Mucosa of gallbladder (tissue), 1 donor: ENCODE measurements at regions not wholly inside any gene's neighbourhood (a gene's known extent, or its start where the extent isn't known, plus 50 kb on each side); places are given as distances from the start of the nearest gene placed in this dataset.
A peak's percentile ranks its signal among the peaks of the same experiment; 100 is the strongest.

Experiments
- DNase-seq: peaks from one replicate; pipeline ENCODE4 v3.0.0-alpha.2; 2020; ENCODE audit warnings: low spot score
- donor health status: DM: no; HTN: no; CAD: no.

DNA sequence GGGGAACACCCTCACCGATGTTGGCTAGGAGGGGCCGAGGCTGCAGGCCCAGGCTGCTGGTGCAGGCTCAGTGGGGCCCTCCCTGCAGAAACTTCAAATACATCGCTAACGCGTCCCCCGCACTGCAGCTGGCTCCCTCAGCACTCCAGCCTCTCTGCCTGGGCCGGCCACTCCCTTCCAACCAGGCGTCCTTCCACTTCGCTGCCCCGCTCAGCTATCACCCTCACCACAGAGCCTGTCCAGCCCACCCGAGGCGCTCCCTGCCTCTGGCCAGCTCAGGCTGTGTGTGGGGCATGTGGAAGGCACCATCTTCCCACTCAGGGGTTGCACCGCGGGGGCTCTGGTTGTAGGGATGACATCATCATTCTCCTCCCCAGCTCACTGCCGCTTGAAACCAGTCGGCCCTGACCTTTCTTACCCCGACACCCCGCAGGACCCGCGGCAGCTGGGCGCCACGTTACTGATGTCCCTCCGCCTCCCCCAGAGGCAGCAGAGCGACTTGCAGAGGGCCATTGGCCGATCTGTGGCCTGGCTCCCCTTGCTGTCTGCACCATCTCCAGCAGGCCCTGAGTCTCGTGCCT lies 199.9 kb upstream of the RTL1 start:
- DNase-seq, result no peak

GRCh38 chr14:101104485-101104884 lies 201.0 kb upstream of the RTL1 start:
- DNase-seq, result no peak

- DNase-seq, result no peak
Measured at GRCh38 chr14:101105045-101105444, 201.5 kb upstream of the RTL1 start.

DNA sequence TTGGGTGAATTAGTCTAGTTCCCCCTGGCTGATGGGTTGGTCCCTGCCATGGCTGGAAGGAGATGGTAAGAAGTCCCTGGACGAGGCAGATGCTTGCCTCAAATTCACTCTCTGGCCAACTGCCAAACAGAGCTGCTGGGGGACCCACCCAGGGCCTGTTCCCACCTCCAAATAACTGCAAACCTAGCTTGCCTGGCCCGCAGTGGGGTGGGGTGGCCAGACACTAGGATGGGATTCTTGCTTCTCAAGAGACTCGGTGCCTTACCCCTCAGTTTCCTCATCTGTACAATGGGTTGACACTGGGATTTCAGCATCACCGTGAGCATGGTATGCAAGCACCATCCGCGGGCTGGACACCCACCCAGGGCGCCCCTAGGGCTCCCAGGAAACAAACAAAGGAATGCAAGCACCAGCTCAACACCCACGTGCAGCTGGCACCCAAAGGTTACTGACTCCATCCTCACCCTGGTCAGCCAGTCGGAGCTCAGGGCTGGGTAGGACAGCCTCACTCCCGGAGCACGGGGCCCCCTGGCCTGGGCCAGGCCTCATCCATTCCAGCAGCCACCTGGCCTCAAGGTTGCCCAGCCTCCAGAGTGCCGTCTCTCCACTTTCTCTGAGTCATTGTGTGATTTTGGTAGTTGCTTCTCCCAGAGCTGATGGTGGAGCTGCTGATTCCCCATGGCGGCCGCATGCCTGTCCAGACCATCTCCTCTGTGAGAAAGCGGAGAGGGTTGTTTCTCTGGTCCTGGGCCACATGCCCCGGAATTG lies 205.2 kb upstream of the RTL1 start:
- no peak for DNase-seq

DNA sequence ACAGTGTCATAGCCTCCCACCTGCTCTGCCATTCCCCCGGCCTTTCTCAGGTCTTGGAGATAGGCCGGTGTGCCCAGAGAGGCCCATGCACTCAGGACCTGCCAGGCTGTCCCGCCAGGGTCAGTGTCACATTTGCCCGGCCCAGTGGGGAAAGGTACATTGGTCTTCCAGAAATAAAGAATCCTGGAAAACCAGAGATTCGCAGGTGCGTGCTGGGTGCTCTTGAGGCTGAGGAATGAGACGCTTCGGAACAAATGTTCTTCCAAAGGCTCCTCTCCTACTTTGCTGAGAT lies 205.8 kb upstream of the RTL1 start:
- DNase-seq, result no peak

DNA sequence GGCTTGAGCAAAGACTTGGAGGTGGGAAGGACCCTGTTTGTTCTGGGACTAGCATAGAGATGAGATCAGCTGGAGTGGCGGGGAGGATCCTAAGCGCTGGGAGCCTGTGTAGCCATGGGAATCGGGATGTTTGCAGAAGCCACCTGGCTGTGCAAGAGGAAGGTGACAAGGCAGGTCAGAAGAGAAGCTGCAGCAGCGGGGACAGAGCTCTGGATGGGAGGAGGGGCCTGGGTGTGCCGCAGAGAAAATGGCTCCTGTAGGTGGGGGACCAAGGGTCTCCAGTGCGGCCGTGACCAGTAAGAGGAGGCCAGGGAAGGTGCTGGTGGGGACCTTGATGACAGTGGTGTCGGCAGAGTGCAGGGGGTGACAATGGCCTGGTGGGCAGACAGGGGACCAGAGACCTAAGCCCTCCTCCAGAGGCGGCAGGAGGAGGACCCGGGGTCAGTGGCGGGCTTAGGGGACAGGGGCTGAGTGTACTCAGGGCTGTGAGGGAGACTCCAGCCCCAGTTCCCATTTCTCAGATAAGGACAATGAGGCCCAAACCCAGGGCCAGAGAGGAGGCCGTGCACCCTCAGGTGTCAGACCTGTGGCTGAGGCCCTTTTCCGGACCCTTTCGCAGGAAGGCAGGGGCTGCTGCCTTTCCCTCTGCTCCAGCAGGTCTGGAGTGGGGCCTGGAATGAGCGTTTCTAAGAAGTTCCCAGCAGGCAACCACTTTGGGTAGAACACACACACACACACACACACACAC lies 206.6 kb upstream of the RTL1 start:
- peak; percentile 6 for DNase-seq

DNA sequence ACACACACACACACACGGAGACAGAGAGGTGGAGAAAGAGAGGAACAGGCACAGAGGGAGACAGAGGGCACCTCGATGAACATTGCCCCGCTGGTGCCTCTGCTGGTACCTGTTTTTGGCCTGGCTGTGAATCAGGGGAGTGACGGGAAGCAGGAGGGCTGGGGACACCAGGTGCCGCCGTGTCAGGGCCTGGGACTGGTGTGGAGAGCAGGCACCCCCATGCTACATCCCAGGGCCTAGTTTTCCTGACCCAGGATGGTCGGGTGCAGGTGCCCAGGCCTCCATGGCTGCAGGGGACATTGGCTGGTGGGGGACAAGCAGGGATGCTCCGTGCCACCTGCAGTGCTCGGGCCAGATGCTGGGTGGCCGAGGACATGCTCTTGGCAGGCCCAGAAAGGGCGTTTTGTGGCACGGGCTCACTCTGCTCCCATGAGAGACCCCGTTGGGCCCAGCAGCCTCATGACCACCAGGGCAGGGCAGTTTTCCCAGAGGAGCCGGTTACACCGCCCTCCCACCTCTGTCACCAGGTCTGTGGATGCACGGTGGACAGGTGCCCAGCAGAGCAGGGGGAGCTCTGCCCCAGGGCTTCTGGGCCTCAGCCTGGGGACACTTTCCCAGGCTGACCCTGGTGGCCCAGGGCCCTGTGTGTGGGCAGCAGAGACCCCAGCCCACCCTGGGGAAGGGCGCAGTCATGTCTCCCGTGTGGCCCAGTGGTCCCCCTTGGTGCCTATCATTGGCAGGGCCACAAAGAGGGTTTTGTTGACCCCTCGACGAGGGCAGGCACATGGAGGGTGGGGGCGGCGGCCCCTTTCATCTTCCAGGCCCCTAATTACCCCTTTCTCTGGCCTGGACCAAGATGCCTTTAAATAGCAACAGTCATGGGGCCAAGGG lies 207.5 kb upstream of the RTL1 start:
- DNase-seq, result peak; percentile 9

GRCh38 chr14:101111620-101112290 lies 208.2 kb upstream of the RTL1 start:
- peak; percentile 5 for DNase-seq

DNA sequence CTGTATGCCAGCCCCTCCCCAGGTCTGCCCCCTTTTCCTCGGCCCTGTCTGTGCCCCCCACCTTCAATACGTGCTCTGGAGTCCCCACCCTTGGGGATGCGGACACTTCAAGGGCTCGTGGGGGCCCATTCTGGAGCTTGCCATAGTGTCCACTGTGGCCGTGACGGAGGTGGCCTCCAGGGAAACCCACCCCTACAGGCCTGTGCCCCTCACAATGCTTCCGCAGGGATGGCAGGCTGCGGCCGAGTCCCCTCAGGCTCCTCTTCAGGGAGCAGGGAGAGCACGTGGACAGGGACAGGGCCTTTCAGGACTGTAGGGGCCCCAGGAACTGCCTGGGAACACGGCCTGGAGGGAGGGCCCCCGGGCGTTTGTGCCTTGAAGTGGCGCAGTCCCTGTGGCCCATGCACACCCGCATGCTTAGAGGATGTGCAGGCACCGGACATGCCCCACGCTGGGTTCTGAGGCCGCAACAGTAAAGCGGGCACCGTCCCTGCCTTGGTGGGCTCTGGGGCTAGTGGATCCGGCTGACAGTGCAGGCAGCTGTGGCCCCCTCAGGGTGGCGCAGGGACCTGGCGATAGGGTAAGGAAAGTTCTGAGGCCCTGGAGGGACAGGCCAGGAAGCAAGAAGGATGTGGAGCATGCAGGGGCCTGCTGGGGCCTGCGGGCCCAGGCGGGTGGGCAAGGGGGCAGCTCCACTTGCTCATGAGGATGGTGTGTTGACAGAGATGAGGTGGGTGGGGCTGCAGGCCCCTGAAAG lies 209.0 kb upstream of the RTL1 start:
- peak; percentile 7 for DNase-seq

DNA sequence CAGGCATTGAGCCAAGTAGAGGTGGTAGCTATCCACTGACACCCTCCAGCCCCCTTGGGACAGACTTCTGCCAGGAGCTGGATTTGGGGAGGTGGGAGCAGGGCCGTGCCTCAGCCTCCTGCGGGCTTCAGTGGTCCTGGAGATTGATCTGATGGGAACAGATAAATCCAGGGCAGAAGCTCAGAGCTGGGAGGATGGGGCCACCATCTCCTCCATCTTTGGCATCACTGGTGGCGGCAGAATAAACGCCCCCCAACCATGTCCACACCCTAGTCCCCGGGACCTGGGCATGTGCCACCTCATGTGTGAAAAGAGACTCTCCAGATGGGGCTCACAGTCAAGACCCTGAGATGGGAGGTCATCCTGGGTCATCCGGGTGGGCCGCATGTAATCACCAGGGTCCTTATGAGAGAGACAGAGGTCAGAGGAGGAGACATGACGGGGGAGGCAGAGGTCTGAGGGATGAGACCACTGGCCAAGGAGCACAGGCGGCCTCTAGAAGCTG lies 209.6 kb upstream of the RTL1 start:
- peak; percentile 9 for DNase-seq

DNA sequence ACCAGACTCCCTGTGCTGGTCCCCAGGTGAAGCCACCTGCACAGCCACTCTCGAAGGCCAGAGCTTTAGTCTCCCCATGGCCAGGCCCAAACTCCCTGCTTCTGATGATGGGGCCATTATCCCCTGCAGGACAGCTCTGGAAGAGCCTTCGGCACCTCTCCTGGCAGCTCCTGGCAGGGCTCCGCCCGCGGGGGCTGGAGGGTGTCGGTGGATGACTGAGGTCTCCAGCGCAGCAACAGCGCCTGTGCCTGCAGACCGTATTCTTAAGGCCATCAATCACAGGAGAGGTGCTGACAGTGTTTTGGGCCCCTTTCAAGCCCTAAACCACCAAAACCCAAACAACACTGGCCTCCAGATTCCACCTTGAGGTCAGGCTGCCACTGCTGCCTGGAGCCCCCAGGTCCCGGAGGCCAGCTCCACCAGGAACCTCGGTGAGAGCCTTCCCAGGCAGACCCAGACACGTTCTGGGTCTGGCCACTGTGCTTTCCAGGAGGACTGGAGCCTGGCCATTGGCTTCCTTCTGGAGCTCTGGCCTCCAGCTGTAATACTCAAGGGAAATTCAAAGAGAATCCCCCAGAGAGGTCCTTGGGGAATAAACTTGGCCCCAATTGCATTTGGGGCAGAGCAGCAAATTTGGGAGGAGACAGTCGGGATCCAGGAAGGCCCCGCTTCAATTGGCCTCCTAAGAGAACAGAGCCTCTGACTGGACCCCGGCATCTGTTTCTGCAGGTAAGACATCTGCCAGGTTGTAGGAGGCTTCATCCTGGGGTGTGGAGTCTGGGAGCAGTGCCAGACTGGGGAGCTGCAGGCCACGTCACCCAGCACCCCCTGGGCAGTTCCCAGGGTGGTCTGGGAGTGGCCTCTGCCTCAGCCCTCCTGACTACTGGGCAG lies 210.6 kb upstream of the RTL1 start:
- DNase-seq, result peak; percentile 6

DNA sequence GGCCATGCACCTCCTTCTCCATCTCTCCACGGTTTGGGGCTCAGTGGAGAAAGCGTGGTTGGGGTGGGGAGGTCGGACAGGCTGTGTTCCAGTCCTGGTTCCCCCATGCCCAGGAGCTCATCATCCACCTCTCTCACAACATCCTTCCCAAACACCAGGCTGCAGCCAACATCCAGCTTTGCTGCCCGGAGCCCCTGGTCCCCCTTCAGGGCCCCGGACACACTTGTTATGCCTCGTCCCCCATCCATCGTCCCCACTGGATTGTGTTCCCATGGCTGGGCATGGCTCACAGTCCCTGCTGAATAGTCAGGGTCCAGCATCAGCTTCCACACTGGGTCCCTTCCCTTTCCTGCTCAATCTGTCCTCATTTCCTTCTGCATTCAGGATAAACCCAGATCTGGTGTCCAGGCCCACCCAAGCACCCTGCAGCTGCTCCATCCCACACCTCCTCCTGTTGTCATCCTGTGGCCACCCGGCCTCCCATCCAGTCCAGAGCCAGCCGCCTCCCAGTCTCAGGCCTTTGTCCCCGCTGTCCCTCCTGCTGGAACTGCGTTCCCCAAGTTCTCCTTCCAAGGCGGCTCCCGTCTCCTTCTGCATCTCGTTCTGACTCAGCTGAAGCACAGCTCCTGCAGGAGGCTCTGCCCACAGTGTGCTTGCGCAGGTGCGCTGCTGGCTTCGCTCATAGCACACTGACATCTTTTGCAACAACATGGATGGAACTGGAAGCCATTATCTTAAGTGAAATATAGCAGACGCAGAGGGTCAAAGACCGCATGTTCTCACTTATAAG lies 211.4 kb upstream of the RTL1 start:
- DNase-seq, result peak; percentile 7

DNA sequence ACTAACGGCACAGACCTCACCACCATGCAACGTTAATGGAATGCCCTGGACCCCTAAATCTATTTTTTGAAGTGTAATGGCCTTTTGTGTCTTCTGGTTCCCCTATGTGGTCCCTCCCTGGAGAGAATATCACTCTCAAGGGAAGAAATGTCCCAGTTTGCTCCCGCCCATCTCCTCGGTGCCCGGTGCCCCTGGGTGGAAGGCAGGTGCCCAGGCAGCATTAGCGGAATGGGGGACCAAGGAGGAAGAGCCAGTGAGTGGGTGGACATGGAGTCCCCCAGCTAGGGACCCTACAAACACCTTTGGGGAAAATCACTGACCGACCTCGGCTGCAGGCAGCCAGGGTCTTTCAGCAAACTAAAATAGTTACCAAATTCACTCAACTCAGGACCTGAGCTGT lies 212.1 kb upstream of the RTL1 start:
- DNase-seq, result no peak

DNA sequence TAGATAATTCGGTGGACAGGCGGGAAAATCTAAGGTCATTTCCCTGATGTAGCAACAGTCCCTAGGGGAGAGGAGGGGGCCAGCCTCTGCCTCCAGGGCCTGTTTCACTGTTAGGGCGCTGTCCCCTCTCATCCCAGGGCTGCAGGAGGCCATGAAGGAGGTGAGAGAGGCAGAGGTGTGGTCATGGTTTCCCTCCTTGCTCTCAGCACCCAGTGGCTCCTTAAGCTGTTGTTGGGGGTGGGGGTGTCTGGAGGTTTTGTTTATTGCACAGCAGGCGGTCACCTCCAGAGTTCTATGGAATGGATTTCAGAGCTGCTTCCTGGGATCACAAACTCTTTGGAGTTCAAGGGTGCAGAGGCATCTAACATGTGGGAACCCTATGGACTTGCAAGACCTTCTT lies 212.5 kb upstream of the RTL1 start:
- peak; percentile 8 for DNase-seq

DNA sequence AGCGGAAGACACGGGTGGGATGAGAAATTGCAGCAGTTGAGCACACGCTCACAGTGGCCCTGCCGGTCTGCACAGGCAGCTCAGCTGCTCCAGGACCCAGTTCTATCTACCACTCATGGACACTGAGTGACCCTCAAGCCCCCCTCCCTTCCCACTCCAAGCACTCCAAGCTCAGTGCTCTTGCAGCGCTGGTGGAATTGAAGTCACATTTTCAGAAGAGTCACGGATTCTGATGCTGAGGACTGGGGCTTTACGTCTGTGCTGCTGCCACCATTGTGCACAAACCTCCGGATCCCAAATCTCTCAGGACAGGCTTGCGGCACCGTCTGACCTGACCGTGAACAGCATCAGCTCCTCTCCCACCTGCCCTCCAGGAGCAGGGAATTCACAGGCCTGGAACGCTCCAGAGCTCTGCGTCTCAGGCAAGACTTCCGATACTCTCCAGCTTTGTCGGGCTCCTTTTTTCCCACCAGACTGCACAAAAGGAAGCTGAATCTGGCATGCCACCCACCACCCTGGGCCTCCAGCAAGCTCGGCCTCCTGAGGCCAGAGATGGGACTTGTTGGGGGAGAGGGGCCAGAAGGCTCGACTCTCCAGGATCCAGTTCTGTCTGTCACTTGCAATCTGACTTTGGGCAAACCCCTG lies 213.1 kb upstream of the RTL1 start:
- peak; percentile 6 for DNase-seq

- DNase-seq, result no peak
Measured at GRCh38 chr14:101117543-101117942, 214.0 kb upstream of the RTL1 start.

DNA sequence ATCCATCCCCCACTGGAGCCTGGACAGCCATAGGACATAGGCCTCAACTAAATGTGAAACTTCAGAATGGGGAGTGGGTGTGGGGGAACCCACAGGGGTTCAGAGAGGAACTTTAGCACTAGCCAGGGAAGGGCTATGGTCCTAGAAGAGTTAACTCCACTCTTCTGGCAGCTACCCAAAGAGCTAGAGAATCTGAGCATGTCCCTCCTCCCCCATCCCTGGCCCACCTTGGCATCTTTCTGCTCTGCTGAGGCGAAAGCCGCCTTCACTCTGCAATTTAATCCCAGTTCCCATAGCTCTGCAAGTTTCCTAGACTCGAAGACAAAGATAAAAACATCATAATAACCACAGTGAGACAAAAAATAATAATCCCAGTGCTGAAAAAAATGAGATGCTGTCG lies 214.7 kb upstream of the RTL1 start:
- DNase-seq, result no peak
